HCT116 (cell line): ENCODE measurements at regions not wholly inside any gene's neighbourhood (a gene's known extent, or its start where the extent isn't known, plus 50 kb on each side); places are given as distances from the start of the nearest gene placed in this dataset.

Source experiments
- CTCF ChIP-seq, 3 experiments: fragments of 200-600 bp in 1 of 3; sonication (generic) in 1 of 3; IDR thresholded peaks in 2 of 3; conservative IDR thresholded peaks in 1 of 3; 2 replicates each; pipeline ENCODE4 v1.5.1; 2012 to 2017; ENCODE audit warnings: low read depth in 2 of 3, low read length in 2 of 3, antibody characterized with exemption in 1 of 3, borderline replicate concordance in 1 of 3, control low read depth in 1 of 3, mild to moderate bottlenecking in 1 of 3, mixed read lengths in 1 of 3, mixed run types in 1 of 3, moderate library complexity in 1 of 3; ENCODE audit not compliant: insufficient read depth in 1 of 3
- EZH2 ChIP-seq: fragments of 200-600 bp; sonication (generic); IDR thresholded peaks from 2 replicates; pipeline ENCODE4 v1.6.1; 2017; ENCODE audit warnings: antibody characterized with exemption, mixed run types
- JUND ChIP-seq: IDR thresholded peaks from 2 replicates; pipeline ENCODE4 v1.6.1; 2012
- POLR2A ChIP-seq: IDR thresholded peaks from 2 replicates; pipeline ENCODE4 v1.7.0; 2011; ENCODE audit warnings: borderline replicate concordance; ENCODE audit not compliant: insufficient read depth, insufficient read length; ENCODE audit errors: extremely low read depth
- RAD21 ChIP-seq: IDR thresholded peaks from 2 replicates; pipeline ENCODE4 v1.6.1; 2012; ENCODE audit warnings: low read depth, mild to moderate bottlenecking
- ZNF274 ChIP-seq: fragments of 200-500 bp; sonication (Bioruptor generic); IDR thresholded peaks from 2 replicates; pipeline ENCODE4 v1.6.1; 2014; ENCODE audit warnings: mild to moderate bottlenecking, low read depth, low read length, inconsistent platforms

- no peak for TF ChIP-seq RAD21
- no peak for TF ChIP-seq CTCF (IDR thresholded peaks at IDR 0.05 in 2 of 3, conservative IDR thresholded peaks at IDR 0.05 in 1 of 3; ENCODE audit: borderline replicate concordance in 1 of 3, insufficient read depth in 1 of 3, low read depth in 2 of 3, low read length in 2 of 3)
- TF ChIP-seq JUND: no peak
- TF ChIP-seq EZH2: no peak
- TF ChIP-seq POLR2A: no peak
- TF ChIP-seq ZNF274: no peak
Measured at GRCh38 chr17:72517413-72518158, 396.8 kb downstream of the SOX9 start.
